LoVo (cell line): ENCODE measurements at regions not wholly inside any gene's neighbourhood (a gene's known extent, or its start where the extent isn't known, plus 50 kb on each side); places are given as distances from the start of the nearest gene placed in this dataset.

Experiments
- DNase-seq: peaks from one replicate; pipeline ENCODE4 v3.0.0-alpha.2; 2016; ENCODE audit warnings: low spot score

GRCh38 chrX:114332766-114333165 lies 251.1 kb upstream of the HTR2C start:
- DNase-seq = no peak

GRCh38 chrX:114334473-114334982 lies 249.4 kb upstream of the HTR2C start:
- DNase-seq = no peak

GRCh38 chrX:114338870-114339269 lies 245.0 kb upstream of the HTR2C start:
- DNase-seq = no peak

- peak; percentile 6 for DNase-seq
Observed at GRCh38 chrX:114344756-114345349, 239.0 kb upstream of the HTR2C start.

- DNase-seq = no peak
Observed at GRCh38 chrX:114361076-114361725, 222.7 kb upstream of the HTR2C start.

GRCh38 chrX:114363346-114363745 lies 220.5 kb upstream of the HTR2C start:
- DNase-seq = no peak

GRCh38 chrX:114365065-114365834 lies 218.6 kb upstream of the HTR2C start:
- no peak for DNase-seq

GRCh38 chrX:114372937-114373336 lies 210.9 kb upstream of the HTR2C start:
- no peak for DNase-seq

- DNase-seq = no peak
Observed at GRCh38 chrX:114390251-114390796, 193.6 kb upstream of the HTR2C start.
